ENCODE measurements at regions not wholly inside any gene's neighbourhood (a gene's known extent, or its start where the extent isn't known, plus 50 kb on each side); places are given as distances from the start of the nearest gene placed in this dataset.

GRCh38 chr1:199149591-199149990 is 510.8 kb downstream of the PTPRC start:
- Histone ChIP-seq H3K9me3 (ENCODE audit: control insufficient read depth in 2 of 3, insufficient read depth in 1 of 3, low read length in 3 of 3) (no peaks in the 10 kb centered on the region), H3K27ac (ENCODE audit: low read depth in 2 of 2, low read length in 2 of 2) (no peak overlapping the region), H3K4me1 (ENCODE audit: control insufficient read depth in 2 of 3, insufficient read depth in 2 of 3, low read depth in 1 of 3, low read length in 3 of 3) (no peaks in the 10 kb centered on the region), H3K9ac (ENCODE audit: low read length in 3 of 3) (no peak overlapping the region), H3K4me3 (ENCODE audit: low read length in 3 of 3) (no peak overlapping the region), H3K27me3 (ENCODE audit: control insufficient read depth, insufficient read depth, low read length) (no peaks in the 10 kb centered on the region), H3K36me3 (ENCODE audit: control insufficient read depth in 2 of 3, insufficient read depth in 3 of 3, low read length in 3 of 3) (no peaks in the 10 kb centered on the region)
- intact Hi-C loops (cut with DNase I): no loop called here
- TF ChIP-seq CTCF (IDR thresholded peaks at IDR 0.05; ENCODE audit: borderline replicate concordance, extremely low read depth, insufficient read depth): no peak
- no peak for DNase-seq
- no peak for FAIRE-seq

GRCh38 chr1:199150756-199151155 is 511.9 kb downstream of the PTPRC start:
- no peak overlapping the region for H3K27ac ChIP-seq (ENCODE audit: low read depth in 2 of 2, low read length in 2 of 2)
- no peak overlapping the region for H3K4me3 ChIP-seq (ENCODE audit: low read length in 3 of 3)
- no peaks in the 10 kb centered on the region for H3K36me3 ChIP-seq (ENCODE audit: control insufficient read depth in 2 of 3, insufficient read depth in 3 of 3, low read length in 3 of 3)
- no peak for TF ChIP-seq CTCF (IDR thresholded peaks at IDR 0.05; ENCODE audit: borderline replicate concordance, extremely low read depth, insufficient read depth)
- H3K9me3 ChIP-seq (ENCODE audit: control insufficient read depth in 2 of 3, insufficient read depth in 1 of 3, low read length in 3 of 3): no peaks in the 10 kb centered on the region
- FAIRE-seq: no peak
- intact Hi-C loops (cut with DNase I): no loop called here
- no peaks in the 10 kb centered on the region for H3K4me1 ChIP-seq (ENCODE audit: control insufficient read depth in 2 of 3, insufficient read depth in 2 of 3, low read depth in 1 of 3, low read length in 3 of 3)
- H3K27me3 ChIP-seq (ENCODE audit: control insufficient read depth, insufficient read depth, low read length): no peaks in the 10 kb centered on the region
- no peak for DNase-seq
- no peak overlapping the region for H3K9ac ChIP-seq (ENCODE audit: low read length in 3 of 3)

GRCh38 chr1:199151634-199152425 is 513.0 kb downstream of the PTPRC start:
- Histone ChIP-seq H3K27ac (ENCODE audit: low read depth in 2 of 2, low read length in 2 of 2) (no peak overlapping the region), H3K9me3 (ENCODE audit: control insufficient read depth in 2 of 3, insufficient read depth in 1 of 3, low read length in 3 of 3) (no peaks in the 10 kb centered on the region), H3K36me3 (ENCODE audit: control insufficient read depth in 2 of 3, insufficient read depth in 3 of 3, low read length in 3 of 3) (no peaks in the 10 kb centered on the region), H3K4me1 (ENCODE audit: control insufficient read depth in 2 of 3, insufficient read depth in 2 of 3, low read depth in 1 of 3, low read length in 3 of 3) (no peaks in the 10 kb centered on the region), H3K4me3 (ENCODE audit: low read length in 3 of 3) (no peak overlapping the region), H3K9ac (ENCODE audit: low read length in 3 of 3) (no peak overlapping the region), H3K27me3 (ENCODE audit: control insufficient read depth, insufficient read depth, low read length) (no peaks in the 10 kb centered on the region)
- DNase-seq: no peak
- no peak for FAIRE-seq
- intact Hi-C loops (cut with DNase I): no loop called here
- no peak for TF ChIP-seq CTCF (IDR thresholded peaks at IDR 0.05; ENCODE audit: borderline replicate concordance, extremely low read depth, insufficient read depth)

All from kidney (tissue), 13 donors.